ENCODE measurements at regions not wholly inside any gene's neighbourhood (a gene's known extent, or its start where the extent isn't known, plus 50 kb on each side); places are given as distances from the start of the nearest gene placed in this dataset.

DNA sequence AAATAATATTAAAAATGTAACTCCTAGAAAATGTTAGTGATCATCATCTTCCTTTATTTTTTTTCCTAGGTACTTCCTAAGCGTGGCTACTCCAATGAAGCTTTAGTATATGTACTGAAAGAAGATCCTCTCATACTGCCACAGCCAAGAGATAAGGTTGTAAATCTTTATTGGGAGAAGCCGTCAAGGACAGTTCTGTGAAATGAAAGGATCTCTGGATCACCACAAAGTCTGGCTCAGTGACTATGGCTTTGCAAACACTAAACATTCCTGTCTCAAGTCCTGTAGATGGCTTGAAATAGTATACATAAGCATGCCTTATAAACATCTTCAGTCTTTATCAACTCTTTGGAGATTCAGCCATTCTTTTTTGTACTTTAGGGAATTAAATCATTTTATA, 61.2 kb upstream of the DPH5 start:
- no peak for DNase-seq (ENCODE audit: low read depth in 2 of 2)

DNA sequence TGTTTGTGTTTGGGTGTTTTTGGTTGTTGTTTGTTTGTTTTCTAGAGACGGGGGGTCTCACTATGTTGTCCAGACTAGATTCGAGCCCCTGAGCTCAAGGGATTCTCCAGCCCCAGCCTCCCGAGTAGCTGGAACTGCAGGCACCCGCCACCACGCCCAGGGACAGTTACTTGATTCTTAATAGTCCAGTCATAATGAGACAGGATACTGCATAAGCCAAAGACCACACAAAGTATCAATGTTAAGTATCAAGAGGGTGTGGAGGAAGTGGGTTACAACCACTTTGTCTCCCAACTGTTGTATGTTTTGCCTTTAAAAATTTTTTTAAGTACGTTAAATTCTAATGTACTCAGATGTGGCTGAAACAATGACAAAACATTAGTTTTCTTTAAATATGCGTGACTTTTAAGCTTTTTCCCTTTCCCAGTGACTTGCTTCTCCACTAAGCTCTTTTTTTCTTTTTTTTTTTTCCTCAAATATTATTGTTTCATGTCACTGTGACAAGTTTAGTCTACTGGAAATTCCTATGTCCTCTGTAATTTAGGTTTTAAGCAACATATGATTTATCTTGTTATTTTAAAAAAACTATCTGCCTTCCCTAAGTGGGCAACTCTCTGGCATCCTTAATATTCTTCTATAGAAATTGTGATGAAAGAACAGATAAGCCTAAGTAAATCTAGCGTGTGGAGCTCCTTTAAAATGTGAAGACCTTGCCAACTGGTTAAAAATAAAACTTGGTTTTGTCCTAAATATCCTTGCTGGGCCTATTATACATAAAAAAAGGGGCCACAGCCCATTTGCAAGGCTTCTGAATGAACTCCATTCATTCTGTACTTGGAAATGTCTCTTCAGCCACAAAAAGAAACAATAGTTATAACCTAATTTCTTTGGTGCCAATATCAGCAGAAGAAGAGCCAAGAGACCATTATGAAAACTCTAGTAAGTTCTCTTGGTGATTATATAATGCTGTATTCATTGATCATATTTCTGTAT, 56.2 kb upstream of the DPH5 start:
- peak in 1 of 2 experiments; percentile 34 for DNase-seq (ENCODE audit: low read depth in 2 of 2)

DNA sequence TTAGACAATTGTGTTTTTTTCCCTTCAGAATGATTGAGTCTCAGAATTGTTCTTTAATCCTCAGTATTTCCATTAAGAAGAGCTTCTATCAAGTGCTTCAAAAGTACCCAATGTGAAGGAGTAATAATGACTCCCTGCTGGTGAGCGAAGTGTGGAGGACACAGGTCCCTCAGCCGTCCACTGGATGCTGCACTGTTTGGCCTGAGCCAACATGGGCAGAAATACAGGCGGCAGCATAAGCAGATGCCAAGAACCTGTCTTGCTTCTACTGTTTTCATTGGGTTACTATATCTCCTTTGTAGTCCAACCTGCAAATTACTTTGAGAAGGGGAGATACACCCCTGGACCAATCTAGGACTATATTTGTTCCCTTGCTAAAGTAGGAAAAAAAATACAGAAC, 55.3 kb upstream of the DPH5 start:
- no peak for DNase-seq (ENCODE audit: low read depth in 2 of 2)

GRCh38 chr1:101079341-101079740, 53.8 kb upstream of the DPH5 start:
- DNase-seq (ENCODE audit: low read depth in 2 of 2), result no peak

GRCh38 chr1:101077849-101078248, 52.3 kb upstream of the DPH5 start:
- no peak for DNase-seq (ENCODE audit: low read depth in 2 of 2)

DNA sequence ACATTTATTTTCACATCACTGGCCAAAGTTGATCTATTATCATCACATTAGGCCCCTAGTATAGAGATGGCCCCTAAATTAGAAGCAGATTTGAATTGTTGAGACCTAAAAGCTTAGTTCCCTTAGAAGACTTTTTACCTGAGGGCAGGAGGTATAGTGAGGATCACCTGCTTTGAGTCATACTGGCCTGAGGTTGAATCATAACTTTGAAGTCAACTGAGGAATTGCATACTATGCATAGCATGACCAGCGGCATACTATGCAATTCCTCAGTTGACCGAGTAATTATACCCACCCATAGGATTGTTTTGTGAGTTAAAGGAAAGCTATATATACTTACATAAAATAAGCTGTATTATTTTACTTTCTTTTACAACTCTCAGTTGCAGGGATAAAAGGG, 50.3 kb upstream of the DPH5 start:
- DNase-seq (ENCODE audit: low read depth in 2 of 2), result no peak
